HEK293 (cell line): ENCODE measurements at regions not wholly inside any gene's neighbourhood (a gene's known extent, or its start where the extent isn't known, plus 50 kb on each side); places are given as distances from the start of the nearest gene placed in this dataset.

ENCODE experiments used
- GLI4 ChIP-seq: fragments of 450-650 bp; formaldehyde crosslinking; IDR thresholded peaks from 2 replicates; pipeline ENCODE4 v1.5.1; 2016; ENCODE audit warnings: missing biosample characterization, missing genetic modification characterization
- GLIS2 ChIP-seq: fragments of 450-650 bp; formaldehyde crosslinking; IDR thresholded peaks from 2 replicates; pipeline ENCODE4 v1.5.1; 2016; ENCODE audit warnings: missing biosample characterization, missing genetic modification characterization
- YY2 ChIP-seq: fragments of 450-650 bp; formaldehyde crosslinking; IDR thresholded peaks from 2 replicates; pipeline ENCODE4 v1.5.1; 2016; ENCODE audit warnings: missing biosample characterization, missing genetic modification characterization
- ZNF274 ChIP-seq, 2 experiments: fragments of 200-500 bp in 1 of 2; fragments of 450-650 bp in 1 of 2; sonication (Bioruptor generic) in 1 of 2; formaldehyde crosslinking in 1 of 2; IDR thresholded peaks; 2 replicates each; pipeline versions ENCODE4 v1.5.1 to v1.6.1; 2014 to 2016; ENCODE audit warnings: borderline replicate concordance in 1 of 2, inconsistent platforms in 1 of 2, low read length in 1 of 2, missing biosample characterization in 1 of 2, missing genetic modification characterization in 1 of 2
- ZNF707 ChIP-seq: fragments of 450-650 bp; formaldehyde crosslinking; IDR thresholded peaks from 2 replicates; pipeline ENCODE4 v1.5.1; 2016; ENCODE audit warnings: missing biosample characterization, missing genetic modification characterization

GRCh38 chr1:38305666-38306065 lies 259.1 kb upstream of the POU3F1 start:
- TF ChIP-seq ZNF274 (IDR thresholded peaks at IDR 0.05; ENCODE audit: low read length) (no peak), ZNF274 (tag by site-specific recombination; IDR thresholded peaks at IDR 0.05; ENCODE audit: borderline replicate concordance) (no peak), ZNF707 (no peak), GLI4 (tag by site-specific recombination) (no peak), GLIS2 (no peak), YY2 (tag by site-specific recombination) (no peak)
